SH-SY5Y (cell line): ENCODE measurements at regions not wholly inside any gene's neighbourhood (a gene's known extent, or its start where the extent isn't known, plus 50 kb on each side); places are given as distances from the start of the nearest gene placed in this dataset.

Experiments used
- GATA2 ChIP-seq: IDR thresholded peaks from 2 replicates; pipeline ENCODE4 v1.6.1; 2011; ENCODE audit warnings: mild to moderate bottlenecking, low read depth, low read length
- GATA3 ChIP-seq: IDR thresholded peaks from 2 replicates; pipeline ENCODE4 v1.6.1; 2011; ENCODE audit warnings: low read depth, mild to moderate bottlenecking, low read length, moderate library complexity

GRCh38 chr2:220148471-220149248, 521.2 kb downstream of the SLC4A3 start:
- TF ChIP-seq GATA3 (no peak), GATA2 (no peak)
